Astrocyte (in vitro differentiated cells and primary cell): ENCODE measurements at regions not wholly inside any gene's neighbourhood (a gene's known extent, or its start where the extent isn't known, plus 50 kb on each side); places are given as distances from the start of the nearest gene placed in this dataset.

Source experiments
- DNase-seq: peaks from one replicate; pipeline ENCODE4 v3.0.0-alpha.2; 2010; ENCODE audit warnings: low read depth
- FAIRE-seq: peaks from 2 replicates; lab custom pipeline; 2011; peaks lifted over from hg19 to GRCh38; lab: Jason Lieb, UNC
- H2AFZ ChIP-seq: 2 replicates; pipeline ENCODE4 v1.6.0; 2012; ENCODE audit warnings: low read depth, low read length, inconsistent platforms
- H3K27ac ChIP-seq: 2 replicates; pipeline ENCODE4 v1.5.1; 2011; ENCODE audit warnings: low read depth, low read length, inconsistent platforms
- H3K27me3 ChIP-seq: 2 replicates; pipeline ENCODE4 v1.6.0; 2011; ENCODE audit warnings: low read length, inconsistent platforms; ENCODE audit not compliant: insufficient read depth
- H3K36me3 ChIP-seq: 2 replicates; pipeline ENCODE4 v1.5.1; 2011; ENCODE audit warnings: low read length, inconsistent platforms; ENCODE audit not compliant: insufficient read depth
- H3K4me1 ChIP-seq: 2 replicates; pipeline ENCODE4 v1.5.1; 2011; ENCODE audit warnings: low read length, inconsistent platforms; ENCODE audit not compliant: insufficient read depth
- H3K4me2 ChIP-seq: 2 replicates; pipeline ENCODE4 v1.6.0; 2012; ENCODE audit warnings: low read length, inconsistent platforms
- H3K4me3 ChIP-seq: 2 replicates; pipeline ENCODE4 v1.5.1; 2011; ENCODE audit warnings: low read depth, mild to moderate bottlenecking, low read length, inconsistent platforms; ENCODE audit not compliant: insufficient read depth
- H3K79me2 ChIP-seq: 2 replicates; pipeline ENCODE4 v1.6.0; 2012; ENCODE audit warnings: mild to moderate bottlenecking, low read length, inconsistent platforms; ENCODE audit not compliant: insufficient read depth
- H3K9ac ChIP-seq: 2 replicates; pipeline ENCODE4 v1.6.0; 2012; ENCODE audit warnings: mild to moderate bottlenecking, low read length, inconsistent platforms
- H3K9me3 ChIP-seq: 2 replicates; pipeline ENCODE4 v1.5.1; 2012; ENCODE audit warnings: low read depth, mild to moderate bottlenecking, low read length, inconsistent platforms; ENCODE audit not compliant: insufficient read depth
- H4K20me1 ChIP-seq: 2 replicates; pipeline ENCODE4 v1.6.0; 2012; ENCODE audit warnings: low read length, inconsistent platforms; ENCODE audit not compliant: insufficient read depth
- H3K27ac Mint-ChIP-seq: one replicate; pipeline ENCODE4 v1.8.0; 2021; ENCODE audit warnings: mild to moderate bottlenecking, mixed read lengths; ENCODE audit not compliant: unreplicated experiment
- H3K27me3 Mint-ChIP-seq: one replicate; pipeline ENCODE4 v1.8.0; 2021; ENCODE audit warnings: low read depth, mixed read lengths; ENCODE audit not compliant: unreplicated experiment
- H3K36me3 Mint-ChIP-seq: one replicate; pipeline ENCODE4 v1.8.0; 2021; ENCODE audit warnings: low read depth, mixed read lengths; ENCODE audit not compliant: unreplicated experiment
- H3K4me1 Mint-ChIP-seq: one replicate; pipeline ENCODE4 v1.8.0; 2021; ENCODE audit warnings: low read depth, mixed read lengths; ENCODE audit not compliant: unreplicated experiment
- H3K4me3 Mint-ChIP-seq: one replicate; pipeline ENCODE4 v1.8.0; 2021; ENCODE audit warnings: mild to moderate bottlenecking, moderate library complexity, mixed read lengths; ENCODE audit not compliant: unreplicated experiment
- H3K9me3 Mint-ChIP-seq: one replicate; pipeline ENCODE4 v1.8.0; 2021; ENCODE audit warnings: mild to moderate bottlenecking, mixed read lengths; ENCODE audit not compliant: unreplicated experiment
- EZH2 ChIP-seq: IDR thresholded peaks from 2 replicates; pipeline ENCODE4 v1.6.1; 2012; ENCODE audit warnings: mild to moderate bottlenecking, low read length, inconsistent platforms; ENCODE audit not compliant: insufficient read depth
- TF ChIP-seq, protein P1 (sequence below): IDR thresholded peaks from 2 replicates; pipeline ENCODE4 v1.5.1; 2011; ENCODE audit warnings: low read depth, mild to moderate bottlenecking, inconsistent platforms, low read length, moderate library complexity; ENCODE audit not compliant: insufficient read depth

DNA sequence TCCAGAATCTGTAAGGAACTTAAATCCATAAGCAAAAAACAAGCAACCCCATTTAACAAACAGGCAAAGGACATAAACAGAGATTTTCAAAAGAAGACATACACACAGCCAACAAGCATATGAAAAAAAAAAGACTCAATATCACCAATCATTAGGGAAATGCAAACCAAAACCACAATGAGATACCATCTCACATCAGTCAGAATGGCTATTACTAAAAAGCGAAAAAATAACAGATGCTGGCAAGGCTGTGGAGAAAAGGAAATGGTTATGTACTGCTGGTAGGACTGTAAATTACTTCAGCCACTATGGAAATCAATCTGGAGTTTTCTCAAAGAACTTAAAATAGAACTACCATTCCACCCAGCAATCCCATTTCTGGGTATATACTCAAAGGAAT lies 156.8 kb upstream of the RADX start:
- DNase-seq = no peak
- FAIRE-seq = no peak
- Histone ChIP-seq H3K9me3 (no peaks in the 10 kb centered on the region), H3K27me3 (no peaks in the 10 kb centered on the region), H3K27ac (no peak overlapping the region), H4K20me1 (no peaks in the 10 kb centered on the region), H2AFZ (no peak overlapping the region), H3K9ac (no peak overlapping the region), H3K4me3 (no peak overlapping the region), H3K4me1 (no peaks in the 10 kb centered on the region), H3K4me2 (no peak overlapping the region), H3K79me2 (no peaks in the 10 kb centered on the region), H3K36me3 (no peaks in the 10 kb centered on the region)
- Mint-ChIP-seq H3K9me3 (no peaks in the 10 kb centered on the region), H3K4me3 (no peak overlapping the region), H3K36me3 (no peaks in the 10 kb centered on the region), H3K27ac (no peak overlapping the region), H3K27me3 (no peaks in the 10 kb centered on the region), H3K4me1 (no peaks in the 10 kb centered on the region)
- TF ChIP-seq, protein P1, sequence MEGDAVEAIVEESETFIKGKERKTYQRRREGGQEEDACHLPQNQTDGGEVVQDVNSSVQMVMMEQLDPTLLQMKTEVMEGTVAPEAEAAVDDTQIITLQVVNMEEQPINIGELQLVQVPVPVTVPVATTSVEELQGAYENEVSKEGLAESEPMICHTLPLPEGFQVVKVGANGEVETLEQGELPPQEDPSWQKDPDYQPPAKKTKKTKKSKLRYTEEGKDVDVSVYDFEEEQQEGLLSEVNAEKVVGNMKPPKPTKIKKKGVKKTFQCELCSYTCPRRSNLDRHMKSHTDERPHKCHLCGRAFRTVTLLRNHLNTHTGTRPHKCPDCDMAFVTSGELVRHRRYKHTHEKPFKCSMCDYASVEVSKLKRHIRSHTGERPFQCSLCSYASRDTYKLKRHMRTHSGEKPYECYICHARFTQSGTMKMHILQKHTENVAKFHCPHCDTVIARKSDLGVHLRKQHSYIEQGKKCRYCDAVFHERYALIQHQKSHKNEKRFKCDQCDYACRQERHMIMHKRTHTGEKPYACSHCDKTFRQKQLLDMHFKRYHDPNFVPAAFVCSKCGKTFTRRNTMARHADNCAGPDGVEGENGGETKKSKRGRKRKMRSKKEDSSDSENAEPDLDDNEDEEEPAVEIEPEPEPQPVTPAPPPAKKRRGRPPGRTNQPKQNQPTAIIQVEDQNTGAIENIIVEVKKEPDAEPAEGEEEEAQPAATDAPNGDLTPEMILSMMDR = no peak
- TF ChIP-seq EZH2 = no peak

DNA sequence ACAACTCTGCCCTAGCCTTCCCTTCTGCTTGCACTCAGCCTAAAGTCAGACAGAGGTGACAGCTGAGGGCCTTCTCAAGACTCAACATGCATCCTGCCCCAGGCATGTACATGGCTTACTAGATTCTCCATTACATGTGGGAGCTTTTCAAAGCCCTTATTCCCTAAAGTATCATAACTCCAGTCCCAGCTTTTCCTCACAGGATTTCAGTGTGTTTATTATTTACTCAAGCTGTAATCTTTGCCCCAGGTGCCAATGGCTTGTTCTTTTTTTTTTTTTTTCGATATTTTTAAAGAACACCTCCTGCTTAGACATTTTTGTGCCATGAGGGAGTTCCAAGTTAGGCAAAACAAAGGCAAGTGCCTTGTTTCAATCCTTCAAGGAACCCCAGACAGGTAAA lies 154.0 kb upstream of the RADX start:
- Mint-ChIP-seq H3K4me3 (no peak overlapping the region), H3K27ac (no peak overlapping the region), H3K9me3 (no peaks in the 10 kb centered on the region), H3K4me1 (no peaks in the 10 kb centered on the region), H3K27me3 (peaks cover 2% of the 10 kb centered on the region), H3K36me3 (no peaks in the 10 kb centered on the region)
- DNase-seq (no peak), FAIRE-seq (no peak)
- Histone ChIP-seq H3K9ac (no peak overlapping the region), H3K9me3 (no peaks in the 10 kb centered on the region), H3K27me3 (no peaks in the 10 kb centered on the region), H3K79me2 (no peaks in the 10 kb centered on the region), H3K4me2 (no peak overlapping the region), H4K20me1 (no peaks in the 10 kb centered on the region), H3K4me1 (no peaks in the 10 kb centered on the region), H3K36me3 (no peaks in the 10 kb centered on the region), H2AFZ (no peak overlapping the region), H3K27ac (no peak overlapping the region), H3K4me3 (no peak overlapping the region)
- TF ChIP-seq EZH2 = no peak
- TF ChIP-seq, protein P1 = no peak

DNA sequence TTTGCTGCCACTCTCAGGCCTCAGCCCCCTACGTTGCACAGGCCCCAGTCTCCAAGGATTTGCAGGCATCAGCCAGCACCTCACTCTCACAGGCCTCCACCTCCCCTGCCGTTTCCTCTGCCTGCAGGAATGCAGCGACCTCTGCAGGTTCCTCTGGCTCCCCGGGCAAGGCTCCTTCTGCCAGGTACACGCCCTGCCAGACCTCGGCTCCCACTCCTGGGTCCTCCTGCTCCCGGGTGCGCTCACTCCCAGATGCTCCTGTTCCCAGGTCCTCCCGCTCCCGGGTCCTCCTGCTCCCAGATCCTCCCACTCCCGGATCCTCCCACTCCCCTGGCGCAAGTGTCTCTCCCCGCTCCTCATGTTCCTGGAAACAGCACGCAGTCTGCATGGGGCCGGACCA lies 144.4 kb upstream of the RADX start:
- Histone ChIP-seq H3K27me3 (no peaks in the 10 kb centered on the region), H3K4me2 (no peak overlapping the region), H3K4me1 (no peaks in the 10 kb centered on the region), H3K9me3 (no peaks in the 10 kb centered on the region), H4K20me1 (no peaks in the 10 kb centered on the region), H3K27ac (no peak overlapping the region), H2AFZ (no peak overlapping the region), H3K4me3 (no peak overlapping the region), H3K79me2 (no peaks in the 10 kb centered on the region), H3K36me3 (no peaks in the 10 kb centered on the region), H3K9ac (no peak overlapping the region)
- DNase-seq = no peak
- Mint-ChIP-seq H3K4me1 (no peaks in the 10 kb centered on the region), H3K9me3 (no peaks in the 10 kb centered on the region), H3K27ac (no peak overlapping the region), H3K27me3 (peaks cover 4% of the 10 kb centered on the region), H3K36me3 (no peaks in the 10 kb centered on the region), H3K4me3 (no peak overlapping the region)
- no peak for FAIRE-seq
- TF ChIP-seq, protein P1 = no peak
- TF ChIP-seq EZH2 = no peak
